HL-60/S4 treated with retinoic acid at 250 ng/mL for 4 days and 3 days (cell line): ENCODE measurements at regions not wholly inside any gene's neighbourhood (a gene's known extent, or its start where the extent isn't known, plus 50 kb on each side); places are given as distances from the start of the nearest gene placed in this dataset.

Experiments used
- in situ Hi-C: fragments of 300-500 bp; cut with MboI; formaldehyde crosslinking; loops from 2 replicates; pipeline ENCODE4 v1.7.0; 2022; ENCODE audit warnings: low sequenced_read_pairs

DNA sequence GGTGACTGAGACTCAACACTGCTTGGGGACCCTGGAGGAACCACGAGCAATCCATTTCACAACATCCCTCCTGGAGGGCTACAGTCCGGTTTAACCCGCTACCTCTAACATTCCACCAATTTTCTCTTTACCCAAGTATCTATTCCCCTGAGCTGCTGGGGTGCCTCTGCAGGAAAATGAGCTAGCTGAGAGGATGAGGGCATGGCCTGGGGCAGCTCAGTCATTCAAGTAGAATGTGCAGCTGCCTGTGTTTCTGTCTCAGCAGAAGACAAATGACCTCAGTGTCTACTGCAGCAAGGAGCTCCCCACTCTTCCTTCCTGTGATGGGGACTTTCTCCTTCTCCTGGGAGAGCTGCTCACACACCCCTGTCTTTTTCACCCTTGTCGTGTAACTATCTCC, 120.8 kb downstream of the ZNF518B start:
- in situ Hi-C loops = no loop called here

DNA sequence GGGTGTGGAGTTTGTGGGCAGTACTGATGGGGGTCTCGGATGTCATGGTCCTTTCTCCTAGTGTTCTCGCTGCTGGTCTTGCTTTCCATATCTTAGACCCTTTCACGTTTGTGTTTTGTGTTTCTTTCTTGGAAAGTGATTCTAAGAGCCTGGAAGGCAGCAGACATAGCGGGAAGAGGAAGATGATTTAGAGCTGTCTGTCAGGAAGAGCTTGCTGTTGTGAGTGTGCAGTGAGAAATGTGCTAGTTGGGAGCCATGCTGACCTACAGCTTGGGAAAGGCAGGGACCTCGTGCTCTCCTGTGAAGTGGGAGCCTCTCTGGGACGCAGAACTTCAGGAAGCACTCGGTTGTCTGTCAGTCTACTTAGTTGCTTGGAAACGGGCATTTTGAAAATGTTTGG, 122.2 kb downstream of the ZNF518B start:
- in situ Hi-C loops = no loop called here

DNA sequence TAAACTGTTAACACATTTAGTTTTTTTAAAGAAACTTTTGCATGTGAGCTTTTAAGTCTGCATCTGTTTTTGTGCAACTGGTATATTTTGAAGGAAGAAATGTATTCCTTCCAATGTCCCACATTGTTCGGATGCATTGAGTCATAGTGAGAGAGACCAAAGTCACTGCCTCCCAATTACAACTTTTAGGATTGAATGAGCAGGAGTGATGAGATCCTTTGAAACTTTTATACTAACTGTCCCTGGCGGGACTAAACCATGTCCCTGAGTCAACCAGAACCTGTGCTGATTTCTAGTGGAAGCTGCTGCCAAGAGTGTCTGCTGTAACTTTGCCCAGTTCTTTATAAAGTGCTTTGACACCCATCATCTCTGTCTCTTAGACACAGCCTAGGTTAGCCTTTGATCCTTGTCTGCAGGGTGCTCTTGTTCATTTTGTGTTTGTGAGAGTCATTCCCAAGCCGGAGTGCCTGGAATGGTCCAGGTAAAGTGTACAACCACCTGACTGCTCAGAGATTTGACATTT, 122.7 kb downstream of the ZNF518B start:
- in situ Hi-C loops = no loop called here

DNA sequence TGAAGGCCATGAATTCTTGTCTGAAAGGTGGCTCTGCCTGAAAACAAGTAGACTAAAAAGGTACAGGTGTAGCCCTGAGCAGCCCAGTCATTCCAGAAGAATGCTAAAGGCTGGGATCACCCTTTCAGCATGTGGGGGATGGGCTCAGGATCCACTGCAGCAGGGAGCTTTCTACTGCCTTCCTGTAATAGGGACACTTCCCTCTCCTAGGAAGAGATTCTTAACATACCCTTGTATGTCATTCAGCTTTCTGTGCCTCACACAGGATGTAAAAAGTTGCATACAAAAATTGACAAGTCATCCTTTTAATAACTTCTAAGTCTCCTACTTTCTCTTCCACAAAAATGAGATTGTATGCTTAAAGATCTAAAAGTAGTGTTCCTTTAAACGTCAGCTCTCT, 123.3 kb downstream of the ZNF518B start:
- in situ Hi-C loops = no loop called here

DNA sequence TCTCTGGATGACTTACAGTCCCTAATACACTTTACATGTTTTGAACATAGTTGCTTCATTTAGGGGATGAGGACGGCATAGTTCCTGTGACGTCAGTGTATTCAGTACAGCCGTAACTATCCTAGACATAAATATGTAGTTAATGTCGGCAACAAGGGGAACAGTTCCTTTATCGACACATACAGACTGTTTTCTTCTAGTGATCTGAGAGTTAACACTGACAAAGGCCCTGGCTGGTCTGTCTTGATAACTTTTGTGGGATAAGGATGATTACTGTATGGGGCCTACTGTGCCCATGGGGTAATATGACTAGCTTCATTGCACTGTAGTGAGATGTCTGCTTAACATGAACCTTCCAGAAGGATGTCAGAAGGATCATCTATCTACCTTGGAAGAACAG, 131.2 kb downstream of the ZNF518B start:
- in situ Hi-C loops = no loop called here

DNA sequence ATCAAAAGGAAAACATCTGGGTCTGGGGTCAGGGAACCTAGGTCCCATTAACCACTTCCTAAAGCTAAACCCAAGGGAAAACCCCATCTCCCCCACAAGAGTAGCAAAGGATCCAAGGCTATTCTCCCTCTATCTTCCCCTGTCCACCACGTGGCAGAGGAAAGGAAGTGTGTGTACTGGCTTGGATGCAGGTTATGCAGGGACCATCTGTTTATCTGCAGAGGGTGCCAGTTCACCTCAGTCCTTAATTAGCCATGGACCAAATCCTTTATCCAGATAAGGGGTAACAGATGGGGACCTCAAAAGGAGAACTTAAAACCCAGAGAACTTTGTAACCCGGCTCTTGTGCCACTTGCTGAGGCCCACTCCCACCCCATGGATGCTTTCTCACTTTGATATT, 135.3 kb downstream of the ZNF518B start:
- in situ Hi-C loops = no loop called here

DNA sequence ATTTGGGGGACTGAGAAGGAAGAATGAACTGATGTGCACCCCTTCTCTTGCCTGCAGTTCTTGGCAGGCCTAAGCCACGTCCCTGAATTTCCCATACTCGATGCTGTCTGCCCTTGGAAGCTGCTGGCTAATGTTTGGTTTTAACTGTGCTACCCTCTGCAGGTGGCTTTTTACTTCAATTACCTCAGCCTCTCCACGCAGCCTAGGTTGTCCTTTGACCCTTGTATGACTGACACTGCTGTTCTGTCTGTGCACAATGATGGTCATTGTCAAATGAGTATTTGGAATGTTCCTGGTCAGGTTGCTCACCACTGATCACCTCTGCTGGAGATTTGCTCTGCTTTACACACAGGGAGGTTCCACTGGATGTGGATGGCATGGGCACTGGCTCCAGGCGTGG, 137.1 kb downstream of the ZNF518B start:
- in situ Hi-C loops = no loop called here

DNA sequence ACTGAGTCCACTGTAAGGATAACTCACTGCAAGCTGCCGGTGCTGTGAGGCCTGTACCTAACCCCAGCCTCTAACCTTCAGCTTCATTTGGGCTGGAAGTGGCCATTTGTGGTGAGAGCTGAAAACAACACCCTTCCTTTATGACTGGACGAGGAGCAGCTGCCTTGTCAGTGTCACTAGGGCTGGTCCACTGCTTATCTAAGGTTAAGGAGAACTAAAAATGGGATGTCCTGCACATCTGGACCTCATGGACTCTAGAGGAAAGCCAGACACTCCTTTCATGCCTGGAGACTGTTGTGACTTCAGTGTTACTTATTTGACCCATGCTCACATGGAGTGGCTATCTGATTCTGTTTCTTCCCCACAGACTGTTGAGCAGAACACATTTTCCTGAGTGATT, 139.9 kb downstream of the ZNF518B start:
- in situ Hi-C loops = no loop called here

DNA sequence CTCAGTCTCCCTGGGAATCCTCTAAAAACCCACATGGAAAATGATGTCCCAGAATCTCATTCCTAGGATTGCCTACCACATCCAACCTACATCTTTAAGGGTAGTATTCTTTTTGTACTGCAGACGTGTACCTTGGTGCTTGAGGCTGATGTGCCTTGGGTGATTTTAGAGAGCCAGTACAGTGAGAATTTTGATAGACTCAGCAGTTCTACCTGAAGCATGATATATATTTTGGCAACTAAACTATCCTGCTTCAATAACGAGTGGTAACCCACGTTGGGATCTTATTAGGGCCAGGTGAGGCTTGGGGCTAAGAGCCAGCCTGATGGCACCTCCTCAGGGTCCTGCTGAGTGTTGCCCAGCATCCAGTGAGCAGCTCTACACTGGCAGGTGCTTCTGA, 140.4 kb downstream of the ZNF518B start:
- in situ Hi-C loops = no loop called here

DNA sequence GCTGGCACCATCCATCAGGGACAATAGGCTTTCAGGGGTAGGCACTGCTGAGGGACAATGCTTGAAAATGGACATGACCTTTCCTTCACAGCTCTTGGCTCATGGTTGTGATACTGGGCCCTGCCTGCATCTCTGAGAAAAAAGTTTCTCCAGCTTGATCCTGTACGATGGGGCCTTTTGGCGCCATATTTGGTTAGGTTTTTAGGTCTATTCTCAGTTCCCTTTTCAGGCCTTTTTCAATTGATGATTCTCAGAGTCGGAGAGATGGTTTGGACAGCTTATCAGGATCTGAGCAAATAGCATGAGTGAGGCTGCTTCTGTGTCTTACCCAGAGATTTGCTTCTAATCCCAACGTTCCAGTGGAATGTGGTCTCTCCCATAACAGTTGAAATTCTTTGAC, 141.6 kb downstream of the ZNF518B start:
- in situ Hi-C loops = no loop called here

DNA sequence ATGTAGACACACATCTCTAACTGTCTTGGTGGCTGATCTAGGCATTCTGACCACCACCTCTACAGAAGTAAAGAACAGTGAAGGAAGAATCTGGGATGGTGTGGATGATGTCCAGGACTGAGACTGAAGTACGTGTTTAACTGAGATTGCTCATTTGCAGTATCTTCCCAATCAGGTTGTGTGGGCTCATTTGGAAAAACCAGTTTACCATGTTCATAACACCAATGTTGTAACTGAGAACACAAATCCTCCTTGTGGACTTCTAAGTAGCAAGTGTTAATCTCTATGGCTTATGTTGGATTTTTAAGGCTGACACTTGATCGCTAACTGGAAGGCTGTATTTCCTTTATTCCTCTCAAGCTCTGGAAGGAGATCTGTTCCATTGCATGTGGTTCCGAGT, 144.7 kb downstream of the ZNF518B start:
- in situ Hi-C loops = no loop called here

DNA sequence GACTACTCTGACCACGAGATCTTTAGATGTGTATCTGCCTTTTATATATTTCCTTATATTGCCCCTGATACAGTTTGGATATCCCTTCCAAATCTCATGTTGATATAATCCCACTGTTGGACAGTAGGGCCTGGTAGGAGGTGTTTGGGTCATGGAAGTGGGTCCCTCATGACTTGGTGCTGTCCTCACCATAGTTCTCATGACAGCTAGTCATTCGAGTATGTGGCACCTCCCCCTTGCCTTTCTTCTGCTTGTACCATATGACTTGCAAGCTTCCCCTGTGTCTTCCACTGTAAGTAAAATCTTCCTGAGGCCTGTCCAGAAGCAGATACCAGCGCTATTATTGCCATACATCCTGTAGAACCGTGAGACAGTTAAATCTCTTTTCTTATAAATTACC, 145.3 kb downstream of the ZNF518B start:
- in situ Hi-C loops = no loop called here

DNA sequence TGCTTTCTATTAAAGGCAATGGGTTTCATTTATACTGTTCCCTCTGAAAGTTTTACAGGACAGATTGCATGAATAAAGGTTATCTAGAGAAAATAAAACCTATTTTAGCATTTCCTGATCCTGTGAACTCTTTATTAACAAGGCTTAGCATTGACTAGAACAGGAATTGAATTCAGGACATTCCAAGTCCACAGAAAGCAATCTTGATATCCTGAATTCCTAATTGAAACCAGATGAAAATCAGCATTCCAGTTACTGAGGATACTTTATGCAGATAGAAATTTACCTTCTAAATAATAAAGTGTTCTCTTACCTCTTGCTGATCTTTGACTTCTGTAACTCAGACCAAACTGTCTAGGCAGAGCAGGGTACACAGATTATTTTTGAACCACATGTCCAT, 151.4 kb downstream of the ZNF518B start:
- in situ Hi-C loops = no loop called here

DNA sequence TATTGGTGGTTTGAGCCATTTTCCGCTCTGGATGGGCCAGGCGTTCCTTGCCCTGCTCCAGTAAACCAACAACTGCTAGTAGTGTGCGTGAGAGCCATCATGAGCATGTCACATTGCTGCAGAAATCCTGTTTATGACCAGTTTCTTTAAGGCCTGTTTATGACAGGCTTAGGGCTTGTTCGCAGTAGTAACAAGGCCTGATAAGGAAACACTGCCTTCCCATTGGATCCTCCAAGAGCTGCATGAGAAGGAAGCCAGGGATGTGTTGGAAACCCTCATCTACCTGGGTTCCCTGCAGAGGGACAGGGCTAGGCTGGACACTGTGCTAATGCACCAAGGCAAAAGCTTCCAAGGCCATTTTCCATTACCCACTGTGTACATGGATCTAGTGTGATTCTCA, 153.9 kb downstream of the ZNF518B start:
- in situ Hi-C loops = no loop called here

DNA sequence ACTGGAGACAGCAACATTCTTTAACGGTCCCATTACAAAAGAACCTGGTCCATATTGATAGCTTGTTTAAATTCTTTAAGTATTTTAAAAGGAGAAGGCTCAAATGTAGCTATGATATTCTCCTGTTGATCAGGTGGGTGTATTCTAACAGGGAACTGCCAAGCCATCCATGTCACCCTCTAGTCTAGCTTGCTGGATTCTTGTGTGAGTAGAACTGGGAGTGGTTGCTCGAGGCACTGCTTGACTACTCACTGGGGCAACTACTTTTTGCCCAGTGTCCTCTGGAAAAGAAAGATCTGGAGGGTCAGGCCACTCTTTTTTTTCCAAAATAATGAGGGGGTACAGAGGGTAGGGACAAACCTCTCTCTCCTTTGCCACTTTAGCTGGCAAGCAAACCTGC, 155.1 kb downstream of the ZNF518B start:
- in situ Hi-C loops = no loop called here

DNA sequence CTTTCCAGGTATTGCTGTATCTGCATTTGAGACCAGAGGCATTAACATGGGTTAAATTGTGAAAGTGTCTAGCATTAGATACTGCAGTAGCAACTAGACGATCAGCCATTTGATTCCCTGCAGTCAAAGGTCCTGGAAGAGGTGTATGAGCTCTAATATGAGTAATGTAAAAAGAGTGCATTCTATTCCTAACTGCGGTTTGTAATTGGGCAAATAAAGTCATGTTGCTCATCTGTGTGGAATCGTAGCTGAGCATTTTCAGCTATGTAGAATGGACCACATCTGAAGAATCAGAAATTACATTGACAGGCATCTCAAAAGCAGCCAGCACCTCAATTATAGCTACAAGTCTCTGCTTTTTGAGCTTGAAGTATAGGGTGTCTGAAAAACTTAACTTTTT, 157.6 kb downstream of the ZNF518B start:
- in situ Hi-C loops = no loop called here

DNA sequence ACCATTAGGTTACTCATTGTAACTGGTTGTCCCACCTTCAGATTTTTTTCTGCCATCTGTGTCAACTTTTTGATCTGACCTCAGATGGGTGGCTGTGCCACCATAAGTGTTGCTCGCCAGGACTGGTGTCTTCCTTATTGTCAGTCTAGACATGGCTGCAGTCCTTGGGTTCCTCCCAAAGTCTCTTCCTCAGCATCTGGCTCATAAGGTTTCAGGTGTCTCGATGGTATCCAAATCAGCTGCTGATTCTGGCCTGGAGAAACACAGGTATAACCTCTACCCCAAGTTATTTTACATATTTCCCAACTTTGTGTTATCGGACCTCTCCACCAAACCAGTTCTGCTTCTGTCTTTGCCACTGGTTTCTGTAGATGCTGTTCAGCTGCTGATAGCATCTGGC, 158.5 kb downstream of the ZNF518B start:
- in situ Hi-C loops = no loop called here

DNA sequence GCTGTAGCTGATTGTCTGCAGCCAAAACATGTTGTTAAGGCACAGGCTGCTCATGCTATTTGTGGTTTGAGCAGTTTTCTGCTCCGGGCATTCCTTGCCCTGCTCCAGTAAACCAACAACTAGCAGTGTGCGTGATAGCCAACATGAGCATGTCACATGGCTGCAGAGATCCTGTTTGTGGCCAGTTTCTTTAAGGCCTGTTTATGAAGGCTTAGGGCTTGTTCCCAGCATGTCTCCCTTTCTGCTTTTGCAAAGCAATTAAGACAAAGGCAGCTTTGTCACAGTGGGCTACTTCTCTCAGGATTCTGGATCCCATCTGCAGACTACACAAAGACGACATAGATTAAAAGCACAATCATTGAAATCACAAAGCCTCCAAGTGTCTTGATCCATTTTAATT, 160.5 kb downstream of the ZNF518B start:
- in situ Hi-C loops = no loop called here

DNA sequence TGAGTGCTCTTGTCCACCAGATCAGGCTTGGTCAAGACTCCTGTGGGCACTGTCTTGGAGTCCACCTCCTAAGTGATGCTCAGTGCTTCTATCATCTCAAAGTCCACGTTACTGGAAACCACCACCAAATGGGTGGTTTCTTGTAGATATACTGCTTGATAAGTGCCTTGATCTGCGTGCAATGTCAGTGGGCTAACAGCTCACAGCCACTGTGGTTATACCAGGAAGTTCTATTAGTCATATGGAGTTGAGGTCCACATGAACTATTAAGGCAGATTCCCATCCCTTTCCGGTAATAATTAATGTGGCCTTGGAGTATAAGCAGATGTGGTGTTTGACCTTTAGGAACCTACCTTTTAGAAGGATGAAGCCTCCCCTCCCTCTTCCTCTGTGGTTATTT, 161.9 kb downstream of the ZNF518B start:
- in situ Hi-C loops = no loop called here

DNA sequence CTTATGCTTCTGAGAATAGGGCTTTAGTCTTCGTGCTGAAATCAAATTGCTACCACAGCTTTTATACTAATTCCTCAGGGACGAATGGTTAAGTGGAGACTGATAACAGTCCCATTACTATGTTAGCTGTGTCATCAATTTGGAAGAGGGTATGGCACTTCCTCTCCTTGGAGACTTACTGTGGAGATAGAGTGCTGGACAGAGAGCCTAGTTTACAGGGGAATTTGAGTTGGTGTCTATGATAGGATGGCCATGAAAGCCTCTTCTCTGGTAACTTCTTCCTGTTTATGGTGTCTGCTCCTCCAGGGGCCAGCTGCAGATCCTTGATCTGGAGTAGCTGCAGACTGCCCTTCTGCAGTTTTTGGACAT, 167.7 kb downstream of the ZNF518B start:
- in situ Hi-C loops = no loop called here

DNA sequence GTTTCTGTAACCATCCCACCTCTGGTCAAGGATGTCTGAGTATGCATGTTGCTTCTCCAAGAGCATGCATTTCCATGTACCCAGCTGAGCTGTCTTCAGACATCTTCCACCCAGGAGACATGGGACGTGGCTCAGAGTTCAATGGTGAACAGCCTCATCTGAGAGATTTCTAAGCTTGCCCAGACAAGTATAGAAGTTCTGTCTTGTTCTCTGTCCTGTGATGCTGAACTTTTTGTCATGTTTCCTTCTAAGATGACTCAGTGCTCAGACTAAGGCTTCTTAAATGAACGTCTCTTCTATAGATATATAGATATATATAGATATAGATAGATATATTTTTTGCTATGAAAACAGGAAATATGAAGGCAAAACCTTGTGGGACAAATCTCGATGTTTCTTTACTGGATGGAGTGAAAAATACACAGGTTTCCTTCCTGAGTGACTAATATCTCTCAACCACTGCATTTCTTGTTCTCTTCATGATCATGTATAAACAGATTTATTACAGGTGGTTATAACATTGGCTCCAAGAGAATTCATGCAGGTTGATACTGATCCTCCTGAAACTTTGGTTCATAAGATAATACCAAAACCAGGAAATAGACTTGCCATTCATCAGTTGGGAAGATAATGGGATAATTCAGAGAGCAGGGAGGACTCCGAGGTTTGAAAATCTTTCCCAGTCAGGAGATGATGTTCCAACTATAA, 168.2 kb downstream of the ZNF518B start:
- in situ Hi-C loops = no loop called here

DNA sequence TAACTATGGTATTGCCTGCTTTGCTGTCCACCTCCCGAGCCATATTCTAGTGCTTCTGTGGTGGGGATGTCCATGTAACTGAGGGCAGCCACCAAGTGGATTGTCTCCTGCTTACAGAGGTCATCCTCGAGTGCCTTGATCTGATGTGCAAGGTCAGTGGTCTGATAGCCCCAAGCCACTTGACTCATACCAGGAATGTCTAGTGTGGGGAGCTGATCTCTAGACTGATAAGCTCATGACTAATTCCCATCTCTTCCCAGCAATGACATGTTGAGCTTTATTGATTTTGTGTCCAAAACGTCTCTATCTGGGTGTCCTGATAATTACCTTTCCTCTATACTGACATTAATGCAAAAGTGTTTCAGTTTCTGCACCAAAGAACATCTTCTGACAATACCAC, 168.4 kb upstream of the WDR1 start:
- in situ Hi-C loops = no loop called here

DNA sequence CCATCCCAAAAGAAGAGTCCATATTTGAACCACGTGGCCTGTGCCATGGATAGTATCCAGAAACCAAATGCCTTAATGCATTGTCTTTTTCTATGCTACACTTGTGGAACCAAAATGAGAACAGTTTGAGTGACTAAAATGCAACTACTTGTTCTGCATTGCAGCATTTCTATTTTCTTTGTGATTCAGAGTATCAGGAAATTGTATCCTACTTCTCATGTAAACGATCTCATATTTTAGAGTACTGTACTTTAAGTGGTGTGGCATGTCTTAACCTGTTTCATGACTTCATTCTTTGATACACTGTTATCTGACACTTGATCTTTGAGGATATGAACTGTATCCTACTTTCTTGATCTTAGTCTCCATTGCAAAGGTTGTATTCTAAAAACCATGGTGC, 167.2 kb upstream of the WDR1 start:
- in situ Hi-C loops = no loop called here
